ENCODE measurements at regions not wholly inside any gene's neighbourhood (a gene's known extent, or its start where the extent isn't known, plus 50 kb on each side); places are given as distances from the start of the nearest gene placed in this dataset.

- no peak overlapping the region for H3K4me3 Mint-ChIP-seq
- no peak overlapping the region for H3K27ac Mint-ChIP-seq
- peaks cover 17% of the 10 kb centered on the region for H3K9me3 Mint-ChIP-seq
- peaks cover 4% of the 10 kb centered on the region for H3K27me3 Mint-ChIP-seq
- H3K36me3 Mint-ChIP-seq = peaks cover 9% of the 10 kb centered on the region
- ATAC-seq (ENCODE audit: low read depth) (no peak), DNase-seq (ENCODE audit: low spot score in 2 of 2) (no peak)
- peaks cover 3% of the 10 kb centered on the region for H3K4me1 Mint-ChIP-seq
Measured at GRCh38 chr6:113271437-113271836, 585.7 kb upstream of the MARCKS start.

GRCh38 chr6:113276601-113277000 is 580.5 kb upstream of the MARCKS start:
- Mint-ChIP-seq H3K27me3 (peaks cover 2% of the 10 kb centered on the region), H3K27ac (no peak overlapping the region), H3K4me1 (peaks cover 3% of the 10 kb centered on the region), H3K36me3 (peaks cover 2% of the 10 kb centered on the region), H3K9me3 (peaks cover 4% of the 10 kb centered on the region), H3K4me3 (no peak overlapping the region)
- DNase-seq (ENCODE audit: low spot score in 2 of 2) = no peak
- no peak for ATAC-seq (ENCODE audit: low read depth)

GRCh38 chr6:113277111-113277510 is 580.0 kb upstream of the MARCKS start:
- no peak for ATAC-seq (ENCODE audit: low read depth)
- H3K27ac Mint-ChIP-seq = no peak overlapping the region

GRCh38 chr6:113281014-113281413 is 576.1 kb upstream of the MARCKS start:
- no peaks in the 10 kb centered on the region for H3K4me1 Mint-ChIP-seq
- H3K27me3 Mint-ChIP-seq = no peaks in the 10 kb centered on the region
- H3K9me3 Mint-ChIP-seq = peaks cover 2% of the 10 kb centered on the region
- ATAC-seq (ENCODE audit: low read depth) (peak; percentile 26), DNase-seq (ENCODE audit: low spot score in 2 of 2) (no peak)
- H3K27ac Mint-ChIP-seq = no peak overlapping the region
- no peaks in the 10 kb centered on the region for H3K36me3 Mint-ChIP-seq
- H3K4me3 Mint-ChIP-seq = no peak overlapping the region

More at GRCh38 chr6:113277111-113277510, 580.0 kb upstream of the MARCKS start:
- H3K9me3 Mint-ChIP-seq = peaks cover 4% of the 10 kb centered on the region
- H3K27me3 Mint-ChIP-seq = peaks cover 2% of the 10 kb centered on the region
- peaks cover 2% of the 10 kb centered on the region for H3K36me3 Mint-ChIP-seq
- no peak overlapping the region for H3K4me3 Mint-ChIP-seq
- peaks cover 3% of the 10 kb centered on the region for H3K4me1 Mint-ChIP-seq
- no peak for DNase-seq (ENCODE audit: low spot score in 2 of 2)

GRCh38 chr6:113281431-113281830 is 575.7 kb upstream of the MARCKS start:
- H3K4me1 Mint-ChIP-seq = no peaks in the 10 kb centered on the region
- peaks cover 4% of the 10 kb centered on the region for H3K9me3 Mint-ChIP-seq
- peaks cover 3% of the 10 kb centered on the region for H3K36me3 Mint-ChIP-seq
- no peak overlapping the region for H3K27ac Mint-ChIP-seq
- no peak for DNase-seq (ENCODE audit: low spot score in 2 of 2)
- ATAC-seq (ENCODE audit: low read depth) = no peak
- H3K4me3 Mint-ChIP-seq = no peak overlapping the region
- H3K27me3 Mint-ChIP-seq = no peaks in the 10 kb centered on the region

DNA sequence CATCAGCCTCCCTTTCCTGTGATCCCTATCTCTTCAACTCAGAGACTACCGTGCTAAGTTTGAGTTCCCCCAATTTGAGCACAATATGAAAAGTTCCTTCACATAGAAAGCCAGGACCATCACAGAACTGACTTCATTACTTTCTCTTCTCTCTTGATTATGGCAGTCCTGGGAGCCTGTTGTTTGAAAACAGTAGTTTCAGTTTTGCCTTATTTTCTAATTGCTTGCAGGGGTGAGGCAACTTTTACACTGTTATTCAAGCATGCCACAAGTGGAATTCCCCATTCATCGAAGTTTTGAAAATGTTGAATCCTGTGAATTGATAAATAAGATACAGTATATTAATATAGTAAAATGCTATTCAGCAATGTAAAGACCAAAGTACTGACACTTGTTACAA is 569.7 kb upstream of the MARCKS start:
- no peaks in the 10 kb centered on the region for H3K27me3 Mint-ChIP-seq

GRCh38 chr6:113288409-113288808 is 568.7 kb upstream of the MARCKS start:
- Mint-ChIP-seq H3K27me3 (no peaks in the 10 kb centered on the region), H3K36me3 (peaks cover 3% of the 10 kb centered on the region), H3K4me3 (no peak overlapping the region), H3K9me3 (peaks cover 4% of the 10 kb centered on the region), H3K4me1 (peaks cover 10% of the 10 kb centered on the region), H3K27ac (no peak overlapping the region)
- DNase-seq (ENCODE audit: low spot score in 2 of 2) (no peak), ATAC-seq (ENCODE audit: low read depth) (no peak)

More for the DNA sequence above, 569.7 kb upstream of the MARCKS start:
- peak; percentile 74 for ATAC-seq (ENCODE audit: low read depth)
- Mint-ChIP-seq H3K4me1 (peaks cover 10% of the 10 kb centered on the region), H3K36me3 (peaks cover 3% of the 10 kb centered on the region), H3K4me3 (peak overlapping the region; percentile 30), H3K27ac (peak overlapping the region; percentile 80), H3K9me3 (peaks cover 4% of the 10 kb centered on the region)
- no peak for DNase-seq (ENCODE audit: low spot score in 2 of 2)

GRCh38 chr6:113289166-113289565 is 568.0 kb upstream of the MARCKS start:
- Mint-ChIP-seq H3K27ac (no peak overlapping the region), H3K4me3 (no peak overlapping the region), H3K4me1 (peaks cover 10% of the 10 kb centered on the region), H3K9me3 (peaks cover 4% of the 10 kb centered on the region), H3K36me3 (peaks cover 3% of the 10 kb centered on the region), H3K27me3 (no peaks in the 10 kb centered on the region)
- ATAC-seq (ENCODE audit: low read depth) (no peak), DNase-seq (ENCODE audit: low spot score in 2 of 2) (no peak)

DNA sequence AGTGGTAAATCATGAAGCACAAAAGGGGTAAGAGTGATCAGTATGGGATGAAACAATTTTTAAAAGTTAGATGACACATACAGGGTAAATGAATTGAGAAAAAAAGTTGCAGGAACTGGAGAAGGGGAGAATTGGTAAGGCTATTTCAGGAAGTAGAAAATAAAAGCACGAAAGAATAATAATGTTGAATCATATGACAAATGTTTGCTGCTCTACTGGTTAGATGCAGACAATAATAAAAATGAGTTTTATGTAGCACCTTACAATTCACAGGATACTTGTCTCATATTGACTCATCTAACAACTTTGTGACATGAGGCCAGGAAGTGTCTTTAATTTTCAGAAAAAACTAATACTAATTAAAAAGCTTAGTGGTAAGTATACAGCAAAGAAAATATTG is 566.5 kb upstream of the MARCKS start:
- no peak for DNase-seq (ENCODE audit: low spot score in 2 of 2)
- Mint-ChIP-seq H3K4me1 (peaks cover 10% of the 10 kb centered on the region), H3K4me3 (no peak overlapping the region), H3K36me3 (peaks cover 3% of the 10 kb centered on the region), H3K27me3 (peaks cover 2% of the 10 kb centered on the region), H3K9me3 (peaks cover 4% of the 10 kb centered on the region), H3K27ac (no peak overlapping the region)
- no peak for ATAC-seq (ENCODE audit: low read depth)

DNA sequence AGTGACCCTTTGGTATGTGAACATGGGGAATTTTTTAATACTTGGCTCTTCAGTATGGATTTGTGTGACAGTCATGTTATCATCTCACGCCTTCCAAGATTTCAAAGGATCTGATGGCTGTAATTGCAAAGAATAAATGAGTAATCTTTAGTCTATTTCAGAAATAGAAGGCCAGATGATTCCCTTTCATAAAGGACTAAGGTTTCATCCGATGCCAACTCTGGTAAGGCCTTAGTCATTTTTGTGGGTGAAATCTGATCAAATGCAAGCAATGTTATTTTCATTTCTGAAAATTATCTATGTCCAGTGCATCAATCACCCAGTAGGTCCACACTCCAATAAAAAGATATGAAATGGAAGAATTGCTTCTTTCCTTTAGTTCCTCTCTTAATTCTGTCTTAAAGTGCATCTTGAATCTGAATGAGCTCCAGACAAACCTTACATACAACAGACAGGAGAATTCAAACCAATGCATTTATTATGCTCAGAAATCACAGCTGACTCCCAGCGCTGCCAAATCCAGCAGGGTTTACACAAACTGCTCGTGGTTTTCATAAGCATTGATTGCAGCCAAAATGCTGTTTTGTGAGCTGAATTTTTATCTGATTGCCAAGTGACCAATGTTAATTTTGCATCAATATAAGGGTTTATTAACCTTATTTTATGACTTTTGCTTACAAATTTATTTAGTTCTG is 565.2 kb upstream of the MARCKS start:
- Mint-ChIP-seq H3K27ac (no peak overlapping the region), H3K36me3 (no peaks in the 10 kb centered on the region), H3K4me1 (peaks cover 8% of the 10 kb centered on the region), H3K4me3 (no peak overlapping the region), H3K9me3 (no peaks in the 10 kb centered on the region), H3K27me3 (peaks cover 2% of the 10 kb centered on the region)
- ATAC-seq (ENCODE audit: low read depth) (no peak), DNase-seq (ENCODE audit: low spot score in 2 of 2) (no peak)

GRCh38 chr6:113292646-113293422 is 564.3 kb upstream of the MARCKS start:
- peaks cover 2% of the 10 kb centered on the region for H3K27me3 Mint-ChIP-seq

GRCh38 chr6:113293423-113293740 is 563.8 kb upstream of the MARCKS start:
- ATAC-seq (ENCODE audit: low read depth) (no peak), DNase-seq (ENCODE audit: low spot score in 2 of 2) (no peak)
- Mint-ChIP-seq H3K36me3 (no peaks in the 10 kb centered on the region), H3K4me3 (no peak overlapping the region), H3K4me1 (no peaks in the 10 kb centered on the region), H3K9me3 (no peaks in the 10 kb centered on the region), H3K27ac (no peak overlapping the region), H3K27me3 (peaks cover 2% of the 10 kb centered on the region)

More at GRCh38 chr6:113292646-113293422, 564.3 kb upstream of the MARCKS start:
- DNase-seq (ENCODE audit: low spot score in 2 of 2) (no peak), ATAC-seq (ENCODE audit: low read depth) (no peak)
- Mint-ChIP-seq H3K36me3 (no peaks in the 10 kb centered on the region), H3K9me3 (no peaks in the 10 kb centered on the region), H3K27ac (no peak overlapping the region), H3K4me1 (peaks cover 2% of the 10 kb centered on the region), H3K4me3 (no peak overlapping the region)

GRCh38 chr6:113299531-113299930 is 557.6 kb upstream of the MARCKS start:
- DNase-seq (ENCODE audit: low spot score in 2 of 2) (no peak), ATAC-seq (ENCODE audit: low read depth) (no peak)
- Mint-ChIP-seq H3K4me1 (no peaks in the 10 kb centered on the region), H3K9me3 (no peaks in the 10 kb centered on the region), H3K27ac (peak overlapping the region; percentile 12), H3K27me3 (peaks cover 2% of the 10 kb centered on the region), H3K36me3 (no peaks in the 10 kb centered on the region), H3K4me3 (no peak overlapping the region)

DNA sequence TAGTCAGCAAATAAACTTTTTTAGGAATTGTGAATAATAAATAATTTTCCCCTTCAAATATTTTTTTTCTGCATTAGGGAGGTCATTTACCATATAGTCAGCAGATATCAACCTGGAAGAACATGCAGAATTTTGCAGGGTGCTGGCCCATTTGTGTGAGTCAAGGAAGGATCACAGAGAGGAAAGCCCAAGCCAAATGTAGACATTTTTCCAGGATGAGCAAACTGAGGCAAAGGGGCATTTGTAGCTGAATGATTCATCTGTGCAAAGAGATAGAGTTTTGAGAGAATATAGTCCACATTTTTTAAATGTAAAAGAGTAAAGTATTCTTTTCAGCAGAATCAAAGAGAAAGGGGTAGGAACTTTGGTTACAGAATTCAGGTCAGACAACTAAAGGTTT is 555.5 kb upstream of the MARCKS start:
- Mint-ChIP-seq H3K4me3 (no peak overlapping the region), H3K9me3 (no peaks in the 10 kb centered on the region), H3K36me3 (no peaks in the 10 kb centered on the region), H3K4me1 (no peaks in the 10 kb centered on the region), H3K27me3 (no peaks in the 10 kb centered on the region), H3K27ac (no peak overlapping the region)
- ATAC-seq (ENCODE audit: low read depth) (no peak), DNase-seq (ENCODE audit: low spot score in 2 of 2) (no peak)

GRCh38 chr6:113304116-113304515 is 553.0 kb upstream of the MARCKS start:
- Mint-ChIP-seq H3K27me3 (no peaks in the 10 kb centered on the region), H3K4me3 (no peak overlapping the region), H3K27ac (no peak overlapping the region), H3K9me3 (no peaks in the 10 kb centered on the region), H3K36me3 (no peaks in the 10 kb centered on the region), H3K4me1 (no peaks in the 10 kb centered on the region)
- DNase-seq (ENCODE audit: low spot score in 2 of 2) (no peak), ATAC-seq (ENCODE audit: low read depth) (no peak)

Measured in memory B cell (primary cell).